ENCODE measurements at regions not wholly inside any gene's neighbourhood (a gene's known extent, or its start where the extent isn't known, plus 50 kb on each side); places are given as distances from the start of the nearest gene placed in this dataset.

- WGBS, 2 donors = 87 to 89% methylated on average over 5 of the region's 5 CpGs
- no peak overlapping the region for H3K9ac ChIP-seq (ENCODE audit: insufficient read depth in 1 of 2, low read length in 2 of 2)
- DNase-seq = no peak
- H3K4me3 ChIP-seq = no peak overlapping the region
- H3K27ac ChIP-seq (ENCODE audit: low read depth in 1 of 2, low read length in 1 of 2) = no peak overlapping the region
- H3K9me3 ChIP-seq (ENCODE audit: control insufficient read depth in 4 of 4, insufficient read depth in 3 of 4, low read length in 3 of 4) = peaks cover 0 to 2% (median 0%) of the 10 kb centered on the region in 4 donors
- H3K4me1 ChIP-seq (ENCODE audit: control insufficient read depth in 5 of 5, insufficient read depth in 5 of 5, low read length in 5 of 5) = peaks cover 0 to 12% (median 3%) of the 10 kb centered on the region in 5 donors
- TF ChIP-seq, protein P1, sequence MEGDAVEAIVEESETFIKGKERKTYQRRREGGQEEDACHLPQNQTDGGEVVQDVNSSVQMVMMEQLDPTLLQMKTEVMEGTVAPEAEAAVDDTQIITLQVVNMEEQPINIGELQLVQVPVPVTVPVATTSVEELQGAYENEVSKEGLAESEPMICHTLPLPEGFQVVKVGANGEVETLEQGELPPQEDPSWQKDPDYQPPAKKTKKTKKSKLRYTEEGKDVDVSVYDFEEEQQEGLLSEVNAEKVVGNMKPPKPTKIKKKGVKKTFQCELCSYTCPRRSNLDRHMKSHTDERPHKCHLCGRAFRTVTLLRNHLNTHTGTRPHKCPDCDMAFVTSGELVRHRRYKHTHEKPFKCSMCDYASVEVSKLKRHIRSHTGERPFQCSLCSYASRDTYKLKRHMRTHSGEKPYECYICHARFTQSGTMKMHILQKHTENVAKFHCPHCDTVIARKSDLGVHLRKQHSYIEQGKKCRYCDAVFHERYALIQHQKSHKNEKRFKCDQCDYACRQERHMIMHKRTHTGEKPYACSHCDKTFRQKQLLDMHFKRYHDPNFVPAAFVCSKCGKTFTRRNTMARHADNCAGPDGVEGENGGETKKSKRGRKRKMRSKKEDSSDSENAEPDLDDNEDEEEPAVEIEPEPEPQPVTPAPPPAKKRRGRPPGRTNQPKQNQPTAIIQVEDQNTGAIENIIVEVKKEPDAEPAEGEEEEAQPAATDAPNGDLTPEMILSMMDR (IDR thresholded peaks at IDR 0.05; ENCODE audit: control extremely low read depth, extremely low read depth) = no peak
- no peaks in the 10 kb centered on the region for H3K27me3 ChIP-seq (ENCODE audit: control insufficient read depth in 3 of 3, insufficient read depth in 3 of 3, low read length in 2 of 3)
- ATAC-seq (ENCODE audit: insufficient read depth, low FRiP score) = no peak
- H3K36me3 ChIP-seq (ENCODE audit: control insufficient read depth in 4 of 4, insufficient read depth in 4 of 4, low read length in 4 of 4) = no peaks in the 10 kb centered on the region
Observed at GRCh38 chr1:244318512-244318911, 133.2 kb downstream of the ADSS2 start.

- DNase-seq (no peak), ATAC-seq (ENCODE audit: insufficient read depth, low FRiP score) (peak; percentile 22)
- Histone ChIP-seq H3K27me3 (ENCODE audit: control insufficient read depth in 3 of 3, insufficient read depth in 3 of 3, low read length in 2 of 3) (no peaks in the 10 kb centered on the region), H3K4me3 (no peak overlapping the region), H3K9me3 (ENCODE audit: control insufficient read depth in 4 of 4, insufficient read depth in 3 of 4, low read length in 3 of 4) (peaks cover 0 to 2% (median 0%) of the 10 kb centered on the region in 4 donors), H3K27ac (ENCODE audit: low read depth in 1 of 2, low read length in 1 of 2) (peak overlapping the region in 1 of 2 donors; percentile 65), H3K36me3 (ENCODE audit: control insufficient read depth in 4 of 4, insufficient read depth in 4 of 4, low read length in 4 of 4) (no peaks in the 10 kb centered on the region), H3K4me1 (ENCODE audit: control insufficient read depth in 5 of 5, insufficient read depth in 5 of 5, low read length in 5 of 5) (peaks cover 0 to 12% (median 6%) of the 10 kb centered on the region in 5 donors), H3K9ac (ENCODE audit: insufficient read depth in 1 of 2, low read length in 2 of 2) (no peak overlapping the region)
- TF ChIP-seq, protein P1 (IDR thresholded peaks at IDR 0.05; ENCODE audit: control extremely low read depth, extremely low read depth) = no peak
- 33 to 57% methylated on average over 9 of the region's 9 CpGs for WGBS, 2 donors
Observed at GRCh38 chr1:244319283-244320132, 132.2 kb downstream of the ADSS2 start.

- Histone ChIP-seq H3K9ac (ENCODE audit: insufficient read depth in 1 of 2, low read length in 2 of 2) (no peak overlapping the region), H3K27ac (ENCODE audit: low read depth in 1 of 2, low read length in 1 of 2) (peak overlapping the region in 1 of 2 donors; percentile 66)
- TF ChIP-seq, protein P1 (IDR thresholded peaks at IDR 0.05; ENCODE audit: control extremely low read depth, extremely low read depth) = no peak
Observed at GRCh38 chr1:244322181-244322580, 129.5 kb downstream of the ADSS2 start.

More at GRCh38 chr1:244322181-244322580, 129.5 kb downstream of the ADSS2 start:
- WGBS, 2 donors = 84 to 91% methylated on average over 1 of the region's 1 CpG
- H3K4me1 ChIP-seq (ENCODE audit: control insufficient read depth in 5 of 5, insufficient read depth in 5 of 5, low read length in 5 of 5) = peaks cover 0 to 12% (median 6%) of the 10 kb centered on the region in 5 donors
- H3K9me3 ChIP-seq (ENCODE audit: control insufficient read depth in 4 of 4, insufficient read depth in 3 of 4, low read length in 3 of 4) = peaks cover 0 to 2% (median 0%) of the 10 kb centered on the region in 4 donors
- no peaks in the 10 kb centered on the region for H3K36me3 ChIP-seq (ENCODE audit: control insufficient read depth in 4 of 4, insufficient read depth in 4 of 4, low read length in 4 of 4)
- no peaks in the 10 kb centered on the region for H3K27me3 ChIP-seq (ENCODE audit: control insufficient read depth in 3 of 3, insufficient read depth in 3 of 3, low read length in 2 of 3)
- DNase-seq = no peak
- ATAC-seq (ENCODE audit: insufficient read depth, low FRiP score) = no peak
- H3K4me3 ChIP-seq = no peak overlapping the region

Measured in lung (tissue), 11 donors.